Vagina (tissue), 2 donors: ENCODE measurements at regions not wholly inside any gene's neighbourhood (a gene's known extent, or its start where the extent isn't known, plus 50 kb on each side); places are given as distances from the start of the nearest gene placed in this dataset.

Experiments
- POLR2A ChIP-seq, 2 donors: fragments of 450-650 bp; IDR thresholded peaks; one replicate each; pipeline ENCODE4 v1.6.1; 2017; ENCODE audit warnings: antibody characterized with exemption in 2 of 2, mild to moderate bottlenecking in 2 of 2, moderate library complexity in 2 of 2
- POLR2AphosphoS5 ChIP-seq, 2 donors: sonication (generic); formaldehyde crosslinking; IDR thresholded peaks; one replicate each; pipeline ENCODE4 v1.9.0; 2017; ENCODE audit warnings: antibody characterized with exemption in 2 of 2, mild to moderate bottlenecking in 2 of 2, low read depth in 1 of 2; ENCODE audit not compliant: insufficient read depth in 1 of 2
- TF ChIP-seq, protein P1 (sequence below), 3 experiments: fragments of 450-650 bp in 2 of 3; fragments of 200-600 bp in 1 of 3; sonication (generic) in 1 of 3; IDR thresholded peaks; one replicate each; pipeline ENCODE4 v1.5.1; 2017 to 2019; ENCODE audit warnings: antibody characterized with exemption in 3 of 3, mild to moderate bottlenecking in 2 of 3, moderate library complexity in 2 of 3

- TF ChIP-seq, protein P1, sequence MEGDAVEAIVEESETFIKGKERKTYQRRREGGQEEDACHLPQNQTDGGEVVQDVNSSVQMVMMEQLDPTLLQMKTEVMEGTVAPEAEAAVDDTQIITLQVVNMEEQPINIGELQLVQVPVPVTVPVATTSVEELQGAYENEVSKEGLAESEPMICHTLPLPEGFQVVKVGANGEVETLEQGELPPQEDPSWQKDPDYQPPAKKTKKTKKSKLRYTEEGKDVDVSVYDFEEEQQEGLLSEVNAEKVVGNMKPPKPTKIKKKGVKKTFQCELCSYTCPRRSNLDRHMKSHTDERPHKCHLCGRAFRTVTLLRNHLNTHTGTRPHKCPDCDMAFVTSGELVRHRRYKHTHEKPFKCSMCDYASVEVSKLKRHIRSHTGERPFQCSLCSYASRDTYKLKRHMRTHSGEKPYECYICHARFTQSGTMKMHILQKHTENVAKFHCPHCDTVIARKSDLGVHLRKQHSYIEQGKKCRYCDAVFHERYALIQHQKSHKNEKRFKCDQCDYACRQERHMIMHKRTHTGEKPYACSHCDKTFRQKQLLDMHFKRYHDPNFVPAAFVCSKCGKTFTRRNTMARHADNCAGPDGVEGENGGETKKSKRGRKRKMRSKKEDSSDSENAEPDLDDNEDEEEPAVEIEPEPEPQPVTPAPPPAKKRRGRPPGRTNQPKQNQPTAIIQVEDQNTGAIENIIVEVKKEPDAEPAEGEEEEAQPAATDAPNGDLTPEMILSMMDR (IDR thresholded peaks at IDR 0.05): no peak
- TF ChIP-seq POLR2A (IDR thresholded peaks at IDR 0.05) (no peak), POLR2AphosphoS5 (IDR thresholded peaks at IDR 0.05; ENCODE audit: insufficient read depth in 1 of 2, low read depth in 1 of 2) (no peak)
These were observed 560.4 kb upstream of the CCDC54 start for GRCh38 chr3:106816838-106817237.
